Endothelial cell (in vitro differentiated cells): ENCODE measurements at regions not wholly inside any gene's neighbourhood (a gene's known extent, or its start where the extent isn't known, plus 50 kb on each side); places are given as distances from the start of the nearest gene placed in this dataset.
"Not testable (repeated sequence)": the region's sequence is repeated elsewhere in the genome, so short reads cannot be mapped to it uniquely, and the experiment has no call there.

Experiments
- DNase-seq: peaks from one replicate; pipeline ENCODE4 v3.0.0; 2021; ENCODE audit warnings: low spot score
- H3K27ac Mint-ChIP-seq: one replicate; pipeline ENCODE4 v1.8.0; 2021; ENCODE audit warnings: mixed read lengths, inconsistent platforms; ENCODE audit not compliant: unreplicated experiment
- H3K27me3 Mint-ChIP-seq: one replicate; pipeline ENCODE4 v1.8.0; 2021; ENCODE audit warnings: mild to moderate bottlenecking, moderate library complexity, mixed read lengths, inconsistent platforms; ENCODE audit not compliant: unreplicated experiment
- H3K36me3 Mint-ChIP-seq: one replicate; pipeline ENCODE4 v1.8.0; 2021; ENCODE audit warnings: mild to moderate bottlenecking, low read depth, mixed read lengths, inconsistent platforms; ENCODE audit not compliant: unreplicated experiment
- H3K4me1 Mint-ChIP-seq: one replicate; pipeline ENCODE4 v1.8.0; 2021; ENCODE audit warnings: mild to moderate bottlenecking, mixed read lengths, inconsistent platforms; ENCODE audit not compliant: unreplicated experiment
- H3K4me3 Mint-ChIP-seq: one replicate; pipeline ENCODE4 v1.8.0; 2021; ENCODE audit warnings: mild to moderate bottlenecking, mixed read lengths, inconsistent platforms; ENCODE audit not compliant: unreplicated experiment
- H3K9me3 Mint-ChIP-seq: one replicate; pipeline ENCODE4 v1.8.0; 2021; ENCODE audit warnings: mixed read lengths, inconsistent platforms; ENCODE audit not compliant: unreplicated experiment

DNA sequence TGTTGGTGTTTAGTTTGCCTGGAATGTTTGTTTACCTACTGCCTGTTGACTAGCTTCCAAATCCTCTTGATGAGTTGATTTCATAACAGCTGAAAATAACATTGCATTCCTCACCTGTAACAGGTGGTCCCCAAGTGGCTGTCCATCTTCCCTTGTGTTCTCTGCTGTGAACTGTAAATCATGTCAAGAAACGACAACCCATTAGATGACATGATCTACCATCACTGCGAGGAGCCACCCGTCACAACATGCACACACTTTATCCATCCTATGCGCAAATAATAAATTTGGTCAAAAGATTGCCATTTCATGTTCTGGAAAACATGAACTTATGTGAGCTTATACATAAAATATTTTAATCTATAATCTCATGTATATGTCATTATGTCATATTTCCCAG, 199.1 kb upstream of the POMZP3 start:
- not testable (repeated sequence) for H3K9me3 Mint-ChIP-seq, H3K27me3 Mint-ChIP-seq, H3K36me3 Mint-ChIP-seq, H3K4me1 Mint-ChIP-seq, H3K4me3 Mint-ChIP-seq, DNase-seq, H3K27ac Mint-ChIP-seq

DNA sequence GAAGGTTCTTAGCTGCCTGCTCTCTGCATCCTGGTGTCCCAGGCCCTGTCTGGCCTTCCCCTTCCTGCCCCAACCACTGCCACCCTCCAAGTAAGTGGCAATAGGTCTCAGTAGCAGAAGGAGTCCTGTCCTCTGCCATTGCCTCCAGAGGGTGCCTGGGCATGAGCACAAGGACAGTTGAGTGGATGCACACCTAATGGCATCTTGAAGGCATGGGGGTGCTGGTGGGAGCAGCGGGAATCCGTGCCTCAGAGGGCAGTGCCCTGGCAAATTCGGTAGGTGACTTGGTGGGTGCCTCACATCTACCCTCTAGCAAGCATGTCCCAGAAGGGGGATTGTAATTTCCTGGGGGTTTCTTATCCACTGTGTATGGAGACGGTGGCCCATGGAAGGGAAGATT, 182.8 kb upstream of the POMZP3 start:
- H3K4me3 Mint-ChIP-seq, DNase-seq, H3K36me3 Mint-ChIP-seq, H3K9me3 Mint-ChIP-seq, H3K27me3 Mint-ChIP-seq, H3K4me1 Mint-ChIP-seq, H3K27ac Mint-ChIP-seq: not testable (repeated sequence)

DNA sequence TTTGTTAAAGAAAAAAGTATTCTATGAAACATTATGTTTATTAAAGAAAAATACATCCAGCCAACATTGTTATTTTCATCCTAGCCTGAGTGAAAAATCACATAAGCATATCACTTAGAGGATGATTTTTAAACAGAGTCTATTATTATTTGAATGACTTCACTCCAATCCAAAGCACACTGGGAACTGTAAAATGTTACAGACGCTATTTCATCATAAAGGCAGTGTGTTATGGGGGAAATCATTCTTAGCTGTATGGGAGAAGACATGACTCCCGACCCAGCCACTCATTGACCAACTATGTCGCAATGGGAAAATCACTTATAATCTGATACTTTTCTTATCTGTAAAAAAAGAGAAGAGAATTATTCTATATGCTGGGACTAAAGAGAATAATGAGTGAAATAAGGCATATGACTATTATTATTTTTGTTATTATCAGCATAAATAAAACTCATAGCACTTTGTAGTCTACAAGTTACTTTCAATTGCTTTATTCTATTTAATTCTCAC, 180.6 kb upstream of the POMZP3 start:
- not testable (repeated sequence) for H3K4me3 Mint-ChIP-seq, H3K9me3 Mint-ChIP-seq

DNA sequence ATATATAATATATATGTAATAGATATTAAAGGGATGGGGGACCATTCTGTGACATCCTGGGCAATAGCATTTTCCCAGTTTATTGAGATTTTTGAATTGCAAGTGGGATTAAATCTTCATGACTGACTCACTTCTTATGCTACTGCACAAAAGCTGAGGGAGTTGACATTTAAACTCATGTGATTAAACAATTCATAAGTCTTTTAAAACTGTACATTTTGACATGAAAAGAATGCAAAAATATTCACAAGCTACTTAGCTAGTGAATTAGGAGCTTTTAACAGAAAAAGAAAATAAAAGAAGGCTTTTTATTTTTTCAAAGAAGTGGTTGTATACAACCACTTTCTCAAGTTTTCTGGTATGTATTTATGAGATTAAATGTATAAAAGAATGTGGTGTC, 179.4 kb upstream of the POMZP3 start:
- H3K27ac Mint-ChIP-seq = not testable (repeated sequence)

More for the DNA sequence above, 180.6 kb upstream of the POMZP3 start:
- DNase-seq, H3K36me3 Mint-ChIP-seq, H3K27me3 Mint-ChIP-seq, H3K4me1 Mint-ChIP-seq, H3K27ac Mint-ChIP-seq: not testable (repeated sequence)

DNA sequence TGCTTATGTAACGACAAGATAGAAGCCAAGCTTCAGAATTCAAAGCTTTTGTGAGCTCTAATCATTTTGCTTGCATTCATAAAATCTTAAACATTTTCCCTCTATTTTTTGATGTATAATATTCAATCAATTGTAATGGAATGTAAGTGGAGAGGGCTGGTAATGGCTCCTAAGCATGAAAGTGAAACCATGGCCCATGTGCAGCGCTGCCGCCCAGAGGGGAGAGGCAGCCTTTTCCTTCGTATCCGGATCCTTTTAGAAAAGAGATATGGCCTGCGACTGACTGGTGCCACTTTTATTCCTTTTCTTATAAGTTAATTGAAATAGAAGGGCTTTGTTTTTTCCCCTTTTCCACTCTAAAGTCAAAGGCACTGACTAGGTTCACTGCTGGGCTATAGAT, 178.9 kb upstream of the POMZP3 start:
- H3K27ac Mint-ChIP-seq, H3K4me3 Mint-ChIP-seq, DNase-seq, H3K9me3 Mint-ChIP-seq, H3K36me3 Mint-ChIP-seq, H3K4me1 Mint-ChIP-seq, H3K27me3 Mint-ChIP-seq: not testable (repeated sequence)

More for the DNA sequence above, 179.4 kb upstream of the POMZP3 start:
- not testable (repeated sequence) for H3K27me3 Mint-ChIP-seq, H3K36me3 Mint-ChIP-seq, DNase-seq, H3K4me1 Mint-ChIP-seq, H3K4me3 Mint-ChIP-seq, H3K9me3 Mint-ChIP-seq

DNA sequence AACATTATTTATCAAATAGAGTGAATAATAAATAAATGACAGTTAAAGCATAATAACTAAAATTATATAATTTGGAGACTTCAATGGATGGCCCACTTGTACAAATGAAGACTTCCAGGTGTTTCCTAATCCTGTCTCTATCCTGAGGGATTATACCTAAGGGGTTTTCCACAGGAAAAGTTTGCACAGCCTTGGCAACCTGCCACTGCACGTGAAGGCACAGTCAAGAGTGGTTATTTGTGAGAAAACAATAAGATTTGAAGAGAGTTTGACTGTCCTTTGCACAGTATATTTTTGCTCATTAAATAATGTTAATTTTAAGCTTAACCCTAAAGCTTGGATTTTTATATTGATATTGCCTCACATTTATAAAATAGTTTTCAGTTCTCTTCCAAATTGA, 178.2 kb upstream of the POMZP3 start:
- not testable (repeated sequence) for H3K4me3 Mint-ChIP-seq, H3K4me1 Mint-ChIP-seq, H3K27me3 Mint-ChIP-seq, H3K36me3 Mint-ChIP-seq, DNase-seq, H3K27ac Mint-ChIP-seq, H3K9me3 Mint-ChIP-seq

DNA sequence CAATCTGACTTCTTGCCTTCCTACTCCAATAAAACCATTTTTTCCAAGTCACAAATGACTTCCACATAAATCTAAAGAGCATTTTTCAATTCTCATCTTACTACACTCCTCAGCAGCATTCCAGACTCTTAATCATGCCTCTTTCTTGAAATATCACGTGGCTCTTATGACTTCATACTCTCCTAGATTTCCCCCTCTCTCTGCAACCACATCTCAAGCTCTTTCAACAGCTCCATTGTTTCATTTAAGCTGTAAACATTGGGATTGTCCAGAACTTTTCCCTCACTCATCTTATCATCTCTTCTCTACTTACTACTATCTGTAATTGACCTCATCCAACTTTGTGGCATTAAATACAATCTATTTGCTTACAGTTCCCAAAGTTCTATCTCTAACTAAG, 170.6 kb upstream of the POMZP3 start:
- not testable (repeated sequence) for H3K36me3 Mint-ChIP-seq, H3K4me1 Mint-ChIP-seq, H3K4me3 Mint-ChIP-seq, H3K27ac Mint-ChIP-seq, H3K9me3 Mint-ChIP-seq, H3K27me3 Mint-ChIP-seq, DNase-seq

DNA sequence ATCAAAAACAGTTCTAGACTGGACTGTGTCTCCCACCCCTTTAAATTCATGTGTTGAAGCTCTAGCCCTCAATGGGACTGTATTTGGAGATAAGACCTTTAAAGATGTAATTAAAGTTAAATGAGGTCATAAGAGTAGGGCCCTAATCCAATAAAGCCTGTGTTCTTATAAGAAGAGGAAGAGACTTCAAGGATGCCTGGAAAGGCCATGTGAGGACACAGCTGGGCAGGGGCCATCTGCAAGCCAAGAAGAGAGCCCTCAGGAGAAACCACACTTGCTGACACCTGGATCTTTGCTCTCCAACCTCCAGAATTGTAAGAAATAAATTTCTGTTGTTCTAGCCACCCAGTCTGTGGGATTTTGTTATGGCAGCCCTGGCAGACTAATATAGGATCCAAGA, 153.6 kb upstream of the POMZP3 start:
- not testable (repeated sequence) for DNase-seq, H3K27ac Mint-ChIP-seq, H3K9me3 Mint-ChIP-seq, H3K4me1 Mint-ChIP-seq, H3K27me3 Mint-ChIP-seq, H3K4me3 Mint-ChIP-seq, H3K36me3 Mint-ChIP-seq

DNA sequence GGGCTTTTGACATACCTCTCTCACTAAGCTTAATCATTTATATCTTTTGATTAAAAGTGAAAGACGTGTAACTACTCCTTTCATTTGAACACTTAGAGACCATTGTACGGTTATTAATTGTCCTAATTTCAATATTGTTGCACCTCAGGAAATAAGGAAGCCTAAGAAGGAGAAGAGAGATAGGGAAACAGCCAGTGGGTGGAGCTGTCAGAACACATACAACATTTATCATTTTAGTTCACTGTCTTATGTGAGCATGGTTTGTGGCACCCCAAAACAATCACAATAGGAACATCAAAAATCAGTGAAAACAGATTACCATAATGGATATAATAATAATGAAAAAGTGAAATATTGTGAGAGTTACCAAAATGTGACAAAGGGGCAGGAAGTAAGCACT, 147.2 kb upstream of the POMZP3 start:
- H3K36me3 Mint-ChIP-seq, H3K9me3 Mint-ChIP-seq, H3K4me3 Mint-ChIP-seq, H3K27me3 Mint-ChIP-seq, DNase-seq, H3K4me1 Mint-ChIP-seq, H3K27ac Mint-ChIP-seq: not testable (repeated sequence)

DNA sequence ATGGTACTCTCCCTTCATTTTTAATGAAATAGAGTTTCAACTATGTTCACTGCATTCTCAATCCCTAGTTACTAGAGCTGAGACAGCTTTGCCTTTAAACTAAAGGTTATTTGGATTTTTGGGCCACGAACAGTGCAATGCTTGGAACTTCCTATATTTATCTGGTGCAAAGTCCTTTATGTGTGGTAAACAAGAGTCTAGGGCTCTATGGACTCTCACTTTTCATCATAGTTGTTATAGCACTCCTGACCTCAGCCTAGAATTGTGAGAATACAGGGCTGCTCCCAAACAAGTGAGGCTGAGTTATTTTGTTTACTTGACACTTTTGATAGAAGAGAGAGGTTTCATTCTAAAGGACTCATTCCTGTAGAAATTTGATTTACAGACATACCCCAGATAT, 144.9 kb upstream of the POMZP3 start:
- H3K27me3 Mint-ChIP-seq, H3K27ac Mint-ChIP-seq, H3K36me3 Mint-ChIP-seq, H3K9me3 Mint-ChIP-seq, DNase-seq, H3K4me1 Mint-ChIP-seq, H3K4me3 Mint-ChIP-seq: not testable (repeated sequence)

DNA sequence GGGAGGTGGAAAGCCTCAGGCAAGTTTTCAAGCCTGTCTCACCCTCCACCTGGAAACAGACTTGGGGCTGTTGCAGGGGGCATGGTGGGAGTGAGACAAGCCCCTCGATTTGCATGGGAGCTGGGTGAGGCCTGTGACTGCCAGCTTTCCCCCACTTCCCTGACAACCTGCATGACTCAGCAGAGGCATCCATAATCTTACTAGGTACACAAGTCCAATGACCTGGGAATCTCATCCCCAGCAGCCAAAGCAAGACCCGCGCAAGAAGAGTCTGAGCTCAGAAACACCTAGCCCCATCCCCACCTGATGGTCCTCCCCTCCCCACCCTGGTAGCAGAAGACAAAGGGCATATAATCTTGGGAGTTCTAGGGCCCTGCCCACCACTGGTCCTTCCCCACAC, 136.9 kb upstream of the POMZP3 start:
- H3K9me3 Mint-ChIP-seq, H3K27ac Mint-ChIP-seq, H3K36me3 Mint-ChIP-seq, H3K4me1 Mint-ChIP-seq, H3K4me3 Mint-ChIP-seq, H3K27me3 Mint-ChIP-seq, DNase-seq: not testable (repeated sequence)

DNA sequence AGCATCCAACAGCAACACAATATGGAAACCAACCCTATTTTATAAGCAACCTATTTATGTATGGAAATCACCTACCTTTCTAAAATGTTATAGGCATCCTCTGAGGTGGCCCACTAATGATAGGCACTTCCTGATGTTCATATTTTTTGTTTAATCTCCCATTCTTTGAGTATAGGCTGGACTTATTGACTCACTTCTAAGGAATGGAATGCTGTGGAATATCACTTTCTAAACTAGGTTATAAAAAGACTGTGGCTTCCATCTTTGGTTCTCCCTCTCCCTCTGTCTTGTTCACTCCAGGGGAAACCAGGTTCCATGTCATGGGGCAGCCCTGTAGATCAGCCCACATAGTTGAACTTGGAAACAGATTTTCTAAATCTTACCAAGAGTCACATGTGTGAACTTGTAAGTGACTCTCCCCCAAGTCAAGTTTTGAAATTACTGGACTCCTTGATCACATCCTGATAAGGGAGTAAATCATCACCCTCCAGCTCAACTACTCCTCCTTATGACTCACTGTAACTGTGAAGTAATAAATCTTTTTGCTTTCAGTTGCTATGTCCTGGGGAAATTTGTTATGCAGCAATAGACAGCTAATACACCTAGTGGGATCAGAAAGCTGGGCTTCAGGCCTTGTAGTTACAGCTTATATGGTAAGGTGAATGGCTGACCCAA, 133.6 kb upstream of the POMZP3 start:
- not testable (repeated sequence) for H3K27me3 Mint-ChIP-seq, H3K9me3 Mint-ChIP-seq, H3K36me3 Mint-ChIP-seq, H3K4me1 Mint-ChIP-seq, DNase-seq, H3K27ac Mint-ChIP-seq, H3K4me3 Mint-ChIP-seq

DNA sequence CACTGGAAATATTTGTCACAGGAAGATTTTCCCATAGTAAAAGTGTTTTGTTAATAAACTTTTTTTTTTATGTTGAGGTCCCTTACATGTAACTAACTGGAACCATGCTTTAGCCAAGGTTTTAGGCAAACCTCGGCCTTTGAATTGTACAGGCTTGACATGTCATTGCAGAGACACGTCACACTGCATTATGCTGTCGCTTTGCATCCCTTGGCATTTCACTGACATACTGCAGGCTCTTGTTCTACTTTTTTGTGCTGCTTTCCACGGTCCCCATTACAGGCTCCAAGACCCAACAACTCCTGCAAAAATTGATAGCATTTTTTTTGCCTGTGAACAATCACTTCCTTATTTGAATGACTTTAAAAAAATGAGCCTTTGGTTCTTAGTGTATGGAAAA, 112.5 kb upstream of the POMZP3 start:
- not testable (repeated sequence) for H3K4me1 Mint-ChIP-seq

More for the DNA sequence above, 112.5 kb upstream of the POMZP3 start:
- H3K4me3 Mint-ChIP-seq, DNase-seq, H3K36me3 Mint-ChIP-seq, H3K27me3 Mint-ChIP-seq, H3K27ac Mint-ChIP-seq, H3K9me3 Mint-ChIP-seq: not testable (repeated sequence)
